ENCODE measurements at regions not wholly inside any gene's neighbourhood (a gene's known extent, or its start where the extent isn't known, plus 50 kb on each side); places are given as distances from the start of the nearest gene placed in this dataset.
"Not testable (repeated sequence)": the region's sequence is repeated elsewhere in the genome, so short reads cannot be mapped to it uniquely, and the experiment has no call there.

DNA sequence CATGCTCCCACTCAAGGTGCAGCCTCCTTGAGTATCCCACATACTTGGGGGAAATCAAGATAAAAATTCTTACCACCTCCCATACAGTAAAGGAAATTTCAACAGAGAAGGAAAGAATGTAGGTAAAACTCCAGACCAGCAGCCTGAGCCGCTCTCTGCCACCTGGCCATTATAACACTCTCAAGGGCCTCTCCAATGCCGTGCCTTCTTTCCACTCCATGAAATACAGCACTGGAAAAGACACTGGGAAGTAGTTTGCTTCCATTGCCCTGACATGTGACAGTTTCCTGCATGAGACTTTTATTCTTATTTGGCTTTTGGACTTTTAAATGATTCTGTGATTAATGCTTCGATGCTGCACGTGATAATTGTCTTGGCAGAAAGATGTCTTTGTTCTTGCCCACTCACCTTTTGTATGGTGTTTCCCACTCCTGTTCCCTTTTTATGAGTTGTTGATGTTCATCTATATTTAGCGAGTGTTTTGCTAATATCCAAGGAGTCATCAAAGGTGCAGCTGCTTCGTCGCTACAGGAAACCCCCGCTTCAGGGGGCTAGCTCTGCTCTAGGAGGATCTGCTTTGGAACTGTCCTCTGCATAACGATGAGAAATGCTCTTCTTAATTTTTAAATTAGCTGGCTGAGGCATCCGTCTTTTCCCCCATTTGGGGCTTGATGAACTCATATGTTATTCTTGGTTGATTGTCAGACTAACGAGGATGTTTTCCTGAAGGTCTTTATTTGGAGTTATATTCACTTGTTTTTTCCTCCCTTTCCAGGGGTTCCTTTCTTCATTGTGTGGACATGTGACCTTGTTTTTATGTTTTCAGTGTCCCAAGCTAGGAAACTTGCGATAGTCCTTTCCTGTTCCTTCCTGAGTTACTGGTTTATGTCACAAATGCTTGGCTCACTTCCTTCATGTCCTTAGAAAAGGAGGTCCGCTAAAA, 179.4 kb downstream of the TXNL1 start:
- Mint-ChIP-seq H3K4me3 (no peak overlapping the region), H3K9me3 (ENCODE audit: insufficient read depth) (peaks cover 4% of the 10 kb centered on the region), H3K27me3 (ENCODE audit: low read depth) (no peaks in the 10 kb centered on the region), H3K4me1 (ENCODE audit: low read depth) (no peaks in the 10 kb centered on the region), H3K36me3 (ENCODE audit: low read depth) (no peaks in the 10 kb centered on the region), H3K27ac (no peak overlapping the region)
- ChIA-PET CTCF (no interaction called here), POLR2A (no interaction called here)
- no peak for DNase-seq
- no peak for ATAC-seq

DNA sequence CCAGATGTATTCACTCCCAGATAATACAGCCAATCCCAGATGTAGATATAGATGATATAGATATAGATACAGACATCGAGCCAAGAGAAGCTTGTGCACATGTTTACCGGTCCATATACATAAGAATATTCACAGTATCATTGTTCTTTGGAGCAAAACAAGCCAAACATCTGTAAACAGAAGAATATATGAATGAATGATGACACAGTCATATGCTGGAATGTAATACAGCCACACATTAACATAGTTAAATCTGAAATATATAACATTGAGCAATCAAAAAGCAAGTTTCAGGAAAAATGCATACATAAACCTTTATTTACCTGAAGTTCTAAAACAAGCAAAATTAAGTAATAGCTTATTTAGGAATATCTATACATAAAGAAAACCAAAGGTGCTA, 182.5 kb downstream of the TXNL1 start:
- POLR2A ChIA-PET: no interaction called here
- Mint-ChIP-seq H3K4me1 (ENCODE audit: low read depth) (no peaks in the 10 kb centered on the region), H3K27ac (no peak overlapping the region), H3K27me3 (ENCODE audit: low read depth) (no peaks in the 10 kb centered on the region), H3K36me3 (ENCODE audit: low read depth) (no peaks in the 10 kb centered on the region), H3K4me3 (no peak overlapping the region), H3K9me3 (ENCODE audit: insufficient read depth) (no peaks in the 10 kb centered on the region)
- no peak for DNase-seq
- ATAC-seq: no peak
- CTCF ChIA-PET: no interaction called here

DNA sequence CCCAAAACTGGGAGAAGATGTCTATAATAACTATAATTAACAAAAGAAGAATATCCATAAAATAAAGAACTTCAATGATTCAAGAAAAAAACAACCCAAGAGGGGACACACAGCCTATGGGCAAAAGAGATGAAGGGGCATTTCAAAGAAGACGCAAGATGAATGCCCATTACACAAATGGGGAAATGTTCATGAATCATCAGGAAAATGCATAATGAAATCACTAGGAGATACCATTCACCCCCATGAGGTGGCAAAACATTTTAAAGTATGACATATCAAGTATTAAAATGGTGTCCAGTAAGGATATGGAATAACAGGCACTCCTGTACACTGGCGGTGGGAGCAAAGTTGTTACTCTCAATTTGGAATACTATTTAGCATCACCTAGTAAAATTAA, 183.3 kb downstream of the TXNL1 start:
- Mint-ChIP-seq H3K36me3 (ENCODE audit: low read depth) (no peaks in the 10 kb centered on the region), H3K9me3 (ENCODE audit: insufficient read depth) (no peaks in the 10 kb centered on the region), H3K27ac (no peak overlapping the region), H3K27me3 (ENCODE audit: low read depth) (no peaks in the 10 kb centered on the region), H3K4me3 (no peak overlapping the region), H3K4me1 (ENCODE audit: low read depth) (no peaks in the 10 kb centered on the region)
- no peak for DNase-seq
- ChIA-PET CTCF (no interaction called here), POLR2A (no interaction called here)
- ATAC-seq: no peak

DNA sequence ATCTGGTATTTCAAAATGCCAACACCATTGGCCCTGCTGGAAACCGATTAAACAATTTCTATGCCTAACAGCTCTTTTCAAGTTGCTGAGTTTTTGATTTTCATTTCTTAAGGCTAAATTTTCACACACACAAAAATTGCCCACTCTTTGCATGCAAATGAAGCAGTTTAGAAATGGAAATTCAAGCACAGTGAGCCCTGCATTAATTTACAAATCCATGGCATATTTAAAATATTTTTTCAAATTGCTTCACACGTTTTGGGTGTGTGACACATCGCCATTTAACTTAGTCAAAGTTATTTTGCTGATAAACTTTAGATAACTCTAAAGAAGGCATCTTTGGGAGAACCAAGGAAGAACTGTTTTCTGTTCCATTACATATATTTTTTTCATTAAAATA, 184.8 kb downstream of the TXNL1 start:
- ChIA-PET CTCF (no interaction called here), POLR2A (no interaction called here)
- DNase-seq: no peak
- no peak for ATAC-seq
- no peaks in the 10 kb centered on the region for H3K27me3 Mint-ChIP-seq (ENCODE audit: low read depth)
- no peaks in the 10 kb centered on the region for H3K4me1 Mint-ChIP-seq (ENCODE audit: low read depth)
- no peaks in the 10 kb centered on the region for H3K9me3 Mint-ChIP-seq (ENCODE audit: insufficient read depth)
- H3K36me3 Mint-ChIP-seq (ENCODE audit: low read depth): no peaks in the 10 kb centered on the region
- no peak overlapping the region for H3K27ac Mint-ChIP-seq
- no peak overlapping the region for H3K4me3 Mint-ChIP-seq

DNA sequence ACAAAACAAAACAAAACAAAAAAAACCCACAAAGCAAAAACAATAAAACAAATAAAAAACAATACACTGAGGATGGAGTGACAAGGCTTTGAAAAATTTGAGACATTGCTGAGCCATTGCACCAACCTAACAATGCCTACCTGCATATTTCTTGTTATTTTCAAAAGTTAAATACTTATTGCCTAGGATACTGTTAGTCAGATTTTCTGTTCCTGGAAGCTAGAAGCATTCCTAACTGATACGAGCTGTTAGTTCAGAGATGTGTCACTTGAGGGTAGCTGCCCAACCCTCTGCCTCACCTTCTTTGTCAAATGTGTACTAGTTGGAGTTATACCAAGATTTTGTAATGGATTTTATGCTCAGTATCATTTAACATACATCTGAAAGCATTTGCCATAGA, 187.2 kb downstream of the TXNL1 start:
- Mint-ChIP-seq H3K27ac (no peak overlapping the region), H3K36me3 (ENCODE audit: low read depth) (no peaks in the 10 kb centered on the region), H3K27me3 (ENCODE audit: low read depth) (no peaks in the 10 kb centered on the region), H3K9me3 (ENCODE audit: insufficient read depth) (no peaks in the 10 kb centered on the region), H3K4me3 (no peak overlapping the region), H3K4me1 (ENCODE audit: low read depth) (no peaks in the 10 kb centered on the region)
- DNase-seq: no peak
- ATAC-seq: no peak
- POLR2A ChIA-PET: no interaction called here
- CTCF ChIA-PET: no interaction called here

DNA sequence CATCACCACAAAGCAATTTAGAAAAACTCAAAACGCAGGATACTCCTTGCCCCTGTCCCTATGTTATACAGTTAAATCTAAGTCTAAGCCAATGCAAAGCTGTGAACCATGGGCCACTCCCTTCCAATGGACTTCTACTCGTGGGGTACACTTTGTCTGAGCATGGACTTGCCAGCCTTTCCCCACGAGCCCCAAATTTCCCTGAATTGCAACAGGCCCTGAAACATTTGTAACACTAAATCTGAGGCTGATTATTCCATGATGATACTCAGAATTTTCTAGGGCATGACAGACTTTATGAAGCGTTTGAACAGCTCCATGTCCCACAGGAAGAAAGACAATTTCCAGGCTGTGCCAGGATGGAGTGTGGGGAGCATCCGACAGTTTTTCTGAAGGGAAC, 189.6 kb downstream of the TXNL1 start:
- ChIA-PET POLR2A (no interaction called here), CTCF (no interaction called here)
- no peak overlapping the region for H3K27ac Mint-ChIP-seq
- H3K4me1 Mint-ChIP-seq (ENCODE audit: low read depth): no peaks in the 10 kb centered on the region
- ATAC-seq (no peak), DNase-seq (no peak)
- H3K36me3 Mint-ChIP-seq (ENCODE audit: low read depth): no peaks in the 10 kb centered on the region
- H3K27me3 Mint-ChIP-seq (ENCODE audit: low read depth): no peaks in the 10 kb centered on the region
- H3K9me3 Mint-ChIP-seq (ENCODE audit: insufficient read depth): no peaks in the 10 kb centered on the region
- H3K4me3 Mint-ChIP-seq: no peak overlapping the region

DNA sequence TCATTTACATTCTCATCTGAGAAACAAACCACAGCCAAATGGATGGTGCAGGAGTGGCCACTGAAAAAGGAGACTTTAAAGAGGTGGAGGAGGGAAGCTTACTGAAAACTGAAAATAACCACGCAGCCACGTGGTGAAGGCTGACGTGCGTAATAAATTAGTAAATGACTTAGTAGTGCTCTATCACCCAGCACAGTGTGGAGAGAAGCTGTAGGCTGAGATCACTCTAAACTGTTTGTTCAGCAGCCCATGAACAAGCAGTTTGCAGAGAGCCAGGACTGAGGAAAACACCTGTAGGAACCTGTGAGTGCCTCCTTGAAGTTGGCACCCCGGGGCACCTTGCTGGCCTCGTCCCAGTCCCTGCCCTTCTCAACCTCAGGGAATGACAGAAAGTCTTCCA, 193.0 kb downstream of the TXNL1 start:
- Mint-ChIP-seq H3K9me3 (ENCODE audit: insufficient read depth) (no peaks in the 10 kb centered on the region), H3K27me3 (ENCODE audit: low read depth) (no peaks in the 10 kb centered on the region), H3K36me3 (ENCODE audit: low read depth) (no peaks in the 10 kb centered on the region), H3K4me1 (ENCODE audit: low read depth) (no peaks in the 10 kb centered on the region), H3K4me3 (no peak overlapping the region), H3K27ac (no peak overlapping the region)
- POLR2A ChIA-PET: no interaction called here
- CTCF ChIA-PET: no interaction called here
- DNase-seq: no peak
- no peak for ATAC-seq

DNA sequence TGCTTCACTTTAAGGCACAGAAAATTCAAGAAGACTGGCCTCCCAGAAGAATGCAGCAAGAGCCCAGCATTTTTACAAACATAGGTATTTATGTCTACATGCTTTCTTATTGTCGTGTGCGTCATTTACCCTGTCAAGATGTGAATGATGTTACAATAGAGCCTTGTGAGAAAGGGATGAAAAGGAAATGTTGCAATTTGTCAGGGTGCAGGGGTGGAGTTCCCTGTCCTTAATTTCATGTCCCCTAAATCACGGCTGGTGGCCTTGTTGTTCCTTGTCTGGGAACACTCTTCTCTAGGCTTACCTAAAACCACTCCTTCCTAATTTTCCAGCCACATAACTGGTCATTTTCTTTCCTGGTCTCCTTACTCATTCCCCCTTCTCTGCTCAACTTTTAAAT, 194.2 kb downstream of the TXNL1 start:
- no peaks in the 10 kb centered on the region for H3K9me3 Mint-ChIP-seq (ENCODE audit: insufficient read depth)
- H3K36me3 Mint-ChIP-seq (ENCODE audit: low read depth): no peaks in the 10 kb centered on the region
- H3K27me3 Mint-ChIP-seq (ENCODE audit: low read depth): no peaks in the 10 kb centered on the region
- no peak for ATAC-seq
- DNase-seq: no peak
- CTCF ChIA-PET: no interaction called here
- no peak overlapping the region for H3K4me3 Mint-ChIP-seq
- POLR2A ChIA-PET: no interaction called here
- no peak overlapping the region for H3K27ac Mint-ChIP-seq
- no peaks in the 10 kb centered on the region for H3K4me1 Mint-ChIP-seq (ENCODE audit: low read depth)

DNA sequence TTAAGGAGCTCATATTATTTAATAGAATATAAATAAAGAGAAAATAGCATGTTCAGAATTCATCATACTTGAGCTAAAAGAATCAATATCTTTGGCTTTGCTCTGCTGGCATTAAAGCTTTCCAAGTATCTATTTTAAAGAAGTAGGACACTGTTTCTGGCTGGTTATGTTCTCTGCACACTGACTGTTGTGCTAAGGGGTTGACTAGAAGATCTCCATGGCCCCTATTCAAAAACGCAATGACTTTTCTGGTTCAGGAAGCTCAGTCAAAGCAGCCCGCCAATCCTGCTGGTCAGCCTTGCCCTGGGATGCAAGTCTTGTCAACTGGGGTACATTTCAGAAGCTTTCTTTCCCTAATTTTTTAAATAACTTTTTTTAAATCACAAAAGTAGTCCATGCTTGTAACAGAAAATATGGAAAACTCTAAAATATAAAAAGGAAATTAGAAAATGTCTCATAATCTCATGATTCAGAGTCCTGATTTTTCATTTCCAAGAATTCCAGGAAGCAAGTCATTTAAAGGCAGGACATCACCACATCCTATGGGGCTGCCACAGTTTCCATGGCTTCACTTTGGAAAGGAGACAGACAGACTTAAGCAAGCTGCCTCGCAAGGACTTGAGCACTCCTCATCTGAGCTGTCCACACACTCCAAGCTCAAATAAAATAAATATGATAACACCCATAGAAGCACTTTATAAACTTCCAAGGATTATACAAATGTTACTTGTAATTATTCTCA, 195.1 kb downstream of the TXNL1 start:
- DNase-seq (no peak), ATAC-seq (no peak)
- H3K4me1 Mint-ChIP-seq (ENCODE audit: low read depth): no peaks in the 10 kb centered on the region
- no peaks in the 10 kb centered on the region for H3K9me3 Mint-ChIP-seq (ENCODE audit: insufficient read depth)
- no peaks in the 10 kb centered on the region for H3K36me3 Mint-ChIP-seq (ENCODE audit: low read depth)
- CTCF ChIA-PET: no interaction called here
- H3K4me3 Mint-ChIP-seq: no peak overlapping the region
- H3K27me3 Mint-ChIP-seq (ENCODE audit: low read depth): no peaks in the 10 kb centered on the region
- POLR2A ChIA-PET: no interaction called here
- no peak overlapping the region for H3K27ac Mint-ChIP-seq

DNA sequence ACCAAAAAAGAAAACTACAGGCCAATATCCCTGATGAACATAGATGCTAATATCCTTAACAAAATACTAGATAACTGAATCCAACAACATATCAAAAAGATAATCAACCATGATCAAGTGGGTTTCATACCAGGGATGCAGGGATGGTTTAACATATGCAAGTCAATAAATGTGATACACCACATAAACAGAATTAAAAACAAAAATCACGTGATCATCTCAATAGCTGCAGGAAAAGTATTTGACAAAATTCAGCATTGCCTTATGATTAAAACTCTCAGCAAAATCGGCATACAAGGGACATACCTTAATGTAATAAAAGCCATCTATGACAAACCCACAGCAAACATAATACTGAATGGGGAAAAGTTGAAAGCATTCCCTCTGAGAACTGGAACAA, 199.9 kb downstream of the TXNL1 start:
- H3K36me3 Mint-ChIP-seq (ENCODE audit: low read depth); H3K4me1 Mint-ChIP-seq (ENCODE audit: low read depth); H3K27ac Mint-ChIP-seq; POLR2A ChIA-PET; DNase-seq; H3K9me3 Mint-ChIP-seq (ENCODE audit: insufficient read depth); CTCF ChIA-PET; H3K4me3 Mint-ChIP-seq; ATAC-seq; H3K27me3 Mint-ChIP-seq (ENCODE audit: low read depth): not testable (repeated sequence)

DNA sequence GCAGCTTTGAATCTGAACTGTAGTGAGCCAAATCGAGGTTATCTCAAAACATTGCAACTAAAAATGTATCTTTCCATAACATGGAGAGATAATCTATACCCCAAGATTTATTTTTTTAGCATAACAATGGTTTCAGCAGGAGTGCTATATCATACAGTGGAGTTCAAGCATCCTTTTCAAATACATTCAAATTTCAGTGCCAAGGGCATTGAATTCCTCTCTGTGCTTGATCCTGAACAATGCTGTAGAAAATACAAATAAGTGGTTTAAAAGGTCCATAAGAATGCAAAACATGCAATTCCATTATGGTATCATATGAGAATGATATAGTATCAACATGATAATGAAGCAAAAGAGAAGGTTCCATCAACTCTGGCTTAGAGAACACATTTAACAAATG, 201.7 kb downstream of the TXNL1 start:
- Mint-ChIP-seq H3K27me3 (ENCODE audit: low read depth) (no peaks in the 10 kb centered on the region), H3K4me1 (ENCODE audit: low read depth) (no peaks in the 10 kb centered on the region), H3K4me3 (no peak overlapping the region), H3K36me3 (ENCODE audit: low read depth) (no peaks in the 10 kb centered on the region), H3K9me3 (ENCODE audit: insufficient read depth) (no peaks in the 10 kb centered on the region), H3K27ac (no peak overlapping the region)
- ChIA-PET POLR2A (no interaction called here), CTCF (no interaction called here)
- no peak for ATAC-seq
- DNase-seq: no peak

DNA sequence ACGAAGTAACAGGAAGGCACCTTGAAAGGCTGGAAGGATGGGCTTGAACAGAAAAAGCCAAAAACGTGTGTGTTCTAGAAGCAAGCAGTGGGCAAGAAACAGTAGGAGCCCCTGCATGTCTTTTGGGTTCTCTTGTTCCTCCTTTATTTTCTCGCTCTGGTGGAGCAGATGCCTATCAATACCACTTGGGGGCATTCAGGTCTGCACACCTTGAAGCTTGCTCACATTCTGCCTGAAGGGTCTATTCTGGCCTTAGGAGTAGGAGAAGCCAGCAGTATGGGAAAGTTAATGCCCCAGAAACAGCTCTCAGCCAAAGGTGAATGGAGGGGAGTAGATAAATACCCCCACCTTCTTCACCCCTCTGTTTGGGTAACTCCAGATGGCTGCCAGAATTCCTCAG, 204.5 kb downstream of the TXNL1 start:
- Mint-ChIP-seq H3K27me3 (ENCODE audit: low read depth) (no peaks in the 10 kb centered on the region), H3K4me1 (ENCODE audit: low read depth) (no peaks in the 10 kb centered on the region), H3K9me3 (ENCODE audit: insufficient read depth) (no peaks in the 10 kb centered on the region), H3K4me3 (no peak overlapping the region), H3K27ac (no peak overlapping the region), H3K36me3 (ENCODE audit: low read depth) (no peaks in the 10 kb centered on the region)
- POLR2A ChIA-PET: no interaction called here
- ATAC-seq: no peak
- CTCF ChIA-PET: no interaction called here
- DNase-seq: no peak

DNA sequence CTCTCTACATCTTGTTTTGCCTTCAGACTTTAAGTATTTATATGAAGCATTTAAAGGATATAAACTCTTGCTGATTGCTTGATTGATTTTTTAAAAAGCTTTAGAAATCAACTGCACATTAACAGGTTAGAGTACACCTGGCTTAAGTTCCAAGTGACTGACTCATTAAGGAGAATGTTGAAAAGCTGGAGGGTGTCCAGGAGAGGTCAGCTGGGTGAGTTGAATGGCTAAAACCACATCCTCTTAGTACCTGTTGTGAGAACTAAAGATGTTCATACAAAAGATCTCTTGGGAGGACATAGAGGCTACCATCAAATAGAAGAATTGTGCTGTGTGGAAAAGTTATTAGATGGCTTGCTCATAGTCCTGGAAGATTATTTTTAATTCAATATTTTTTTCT, 206.8 kb downstream of the TXNL1 start:
- Mint-ChIP-seq H3K27me3 (ENCODE audit: low read depth) (no peaks in the 10 kb centered on the region), H3K4me1 (ENCODE audit: low read depth) (no peaks in the 10 kb centered on the region), H3K27ac (no peak overlapping the region), H3K36me3 (ENCODE audit: low read depth) (no peaks in the 10 kb centered on the region), H3K4me3 (no peak overlapping the region), H3K9me3 (ENCODE audit: insufficient read depth) (peaks cover 8% of the 10 kb centered on the region)
- ChIA-PET CTCF (no interaction called here), POLR2A (no interaction called here)
- no peak for ATAC-seq
- DNase-seq: no peak

Measured in activated CD8-positive, alpha-beta T cell treated with anti-CD3 and anti-CD28 coated beads, Interleukin-2, amount 10 ng/mL, durations not matched to agents 7 days and 5 days (primary cell).